HFFc6 (cell line): ENCODE measurements at regions not wholly inside any gene's neighbourhood (a gene's known extent, or its start where the extent isn't known, plus 50 kb on each side); places are given as distances from the start of the nearest gene placed in this dataset.

Experiments
- DNase-seq: peaks from one replicate; pipeline ENCODE4 v3.0.0-alpha.2; 2018
- H3K27ac Mint-ChIP-seq: 2 replicates; pipeline ENCODE4 v1.8.0; 2020; ENCODE audit warnings: mild to moderate bottlenecking, mixed read lengths
- H3K27me3 Mint-ChIP-seq: 2 replicates; pipeline ENCODE4 v1.8.0; 2021; ENCODE audit warnings: mild to moderate bottlenecking, moderate library complexity, mixed read lengths; ENCODE audit not compliant: insufficient read depth
- H3K36me3 Mint-ChIP-seq: 2 replicates; pipeline ENCODE4 v1.8.0; 2021; ENCODE audit warnings: low read depth, mixed read lengths
- H3K4me1 Mint-ChIP-seq: 2 replicates; pipeline ENCODE4 v1.8.0; 2020; ENCODE audit warnings: low read depth, mixed read lengths
- H3K4me3 Mint-ChIP-seq: 2 replicates; pipeline ENCODE4 v1.8.0; 2020; ENCODE audit warnings: mild to moderate bottlenecking, moderate library complexity, mixed read lengths
- H3K9me3 Mint-ChIP-seq: 2 replicates; pipeline ENCODE4 v1.8.0; 2020; ENCODE audit warnings: mild to moderate bottlenecking, mixed read lengths
- TF ChIP-seq, protein P1 (sequence below): fragments of 200-600 bp; sonication (generic); IDR thresholded peaks from 2 replicates; pipeline ENCODE4 v1.5.0; 2021; ENCODE audit warnings: antibody characterized with exemption, mild to moderate bottlenecking

DNA sequence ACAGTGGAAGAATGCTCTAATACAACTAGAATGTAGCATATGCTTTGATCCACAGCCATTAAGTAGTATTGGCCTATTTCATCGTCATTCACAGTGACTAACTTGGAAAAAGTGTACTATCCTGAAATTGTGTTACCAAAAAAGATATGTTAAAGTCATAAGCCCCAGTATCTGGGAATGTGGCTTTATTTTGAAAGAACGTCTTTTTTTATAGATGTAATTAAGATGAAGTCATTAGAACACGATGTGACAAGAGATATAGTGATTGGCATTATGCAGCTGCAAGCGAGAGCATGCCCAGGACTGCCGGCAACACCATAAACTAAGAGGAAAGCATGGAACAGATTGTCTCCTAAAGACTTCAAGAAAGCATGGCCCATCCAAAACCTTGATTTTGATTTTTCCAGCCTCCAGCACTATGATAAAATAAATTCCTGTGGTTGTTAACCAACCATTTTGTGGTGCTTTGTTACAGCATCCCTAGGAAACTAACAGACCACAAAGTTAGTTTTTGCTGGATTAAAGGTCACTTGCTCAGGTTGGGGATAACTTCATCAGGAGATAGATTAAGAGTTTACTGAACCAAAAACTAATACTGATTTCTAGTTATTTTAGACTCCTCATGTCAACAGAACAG is 870.6 kb upstream of the LRRC4C start:
- Mint-ChIP-seq H3K9me3 (peaks cover 21% of the 10 kb centered on the region), H3K4me3 (no peak overlapping the region), H3K27ac (peak overlapping the region; percentile 77; the same call in 1 of the 2 replicates), H3K27me3 (no peaks in the 10 kb centered on the region; the same call in 1 of the 2 replicates), H3K4me1 (peaks cover 16% of the 10 kb centered on the region; the same call in 1 of the 2 replicates), H3K36me3 (peaks cover 11% of the 10 kb centered on the region; the same call in 1 of the 2 replicates)
- TF ChIP-seq, protein P1, sequence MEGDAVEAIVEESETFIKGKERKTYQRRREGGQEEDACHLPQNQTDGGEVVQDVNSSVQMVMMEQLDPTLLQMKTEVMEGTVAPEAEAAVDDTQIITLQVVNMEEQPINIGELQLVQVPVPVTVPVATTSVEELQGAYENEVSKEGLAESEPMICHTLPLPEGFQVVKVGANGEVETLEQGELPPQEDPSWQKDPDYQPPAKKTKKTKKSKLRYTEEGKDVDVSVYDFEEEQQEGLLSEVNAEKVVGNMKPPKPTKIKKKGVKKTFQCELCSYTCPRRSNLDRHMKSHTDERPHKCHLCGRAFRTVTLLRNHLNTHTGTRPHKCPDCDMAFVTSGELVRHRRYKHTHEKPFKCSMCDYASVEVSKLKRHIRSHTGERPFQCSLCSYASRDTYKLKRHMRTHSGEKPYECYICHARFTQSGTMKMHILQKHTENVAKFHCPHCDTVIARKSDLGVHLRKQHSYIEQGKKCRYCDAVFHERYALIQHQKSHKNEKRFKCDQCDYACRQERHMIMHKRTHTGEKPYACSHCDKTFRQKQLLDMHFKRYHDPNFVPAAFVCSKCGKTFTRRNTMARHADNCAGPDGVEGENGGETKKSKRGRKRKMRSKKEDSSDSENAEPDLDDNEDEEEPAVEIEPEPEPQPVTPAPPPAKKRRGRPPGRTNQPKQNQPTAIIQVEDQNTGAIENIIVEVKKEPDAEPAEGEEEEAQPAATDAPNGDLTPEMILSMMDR, result no peak
- DNase-seq, result peak; percentile 61

DNA sequence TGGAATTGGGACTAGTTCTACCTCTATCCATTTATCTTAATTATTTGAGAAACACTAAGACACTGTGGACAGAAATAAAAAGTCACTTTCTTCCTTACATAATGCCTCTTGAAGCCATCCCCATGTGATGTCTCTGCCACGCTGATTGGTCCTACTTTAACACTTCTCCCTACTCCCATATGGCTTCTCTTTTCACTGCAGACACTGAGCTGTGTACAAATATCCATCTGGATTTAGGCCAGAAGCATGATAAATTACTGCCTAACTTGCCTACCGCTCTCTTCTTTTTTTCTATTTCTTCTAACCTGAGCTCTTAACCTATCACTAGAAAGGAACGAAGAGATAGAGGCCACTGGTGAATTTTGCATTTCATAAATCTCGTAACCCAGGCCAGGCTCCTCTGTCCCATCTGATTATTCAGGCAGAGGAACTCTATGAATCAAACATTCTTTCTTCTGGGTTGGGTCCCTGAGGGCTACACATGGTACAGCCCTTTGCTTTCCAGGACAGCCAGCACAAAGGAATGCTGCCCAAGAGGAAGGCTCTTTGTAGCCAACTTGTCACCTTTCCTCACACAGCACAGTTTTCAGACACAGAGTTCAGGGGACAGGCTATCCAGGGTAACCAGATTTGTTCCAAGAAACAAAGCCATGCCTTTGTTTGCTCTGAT is 878.5 kb upstream of the LRRC4C start:
- peaks cover 8% of the 10 kb centered on the region for H3K36me3 Mint-ChIP-seq
- DNase-seq, result peak; percentile 61
- H3K4me3 Mint-ChIP-seq, result no peak overlapping the region
- peak overlapping the region; percentile 70; the same call in 1 of the 2 replicates for H3K27ac Mint-ChIP-seq
- peaks cover 22% of the 10 kb centered on the region for H3K9me3 Mint-ChIP-seq
- no peaks in the 10 kb centered on the region; the same call in 1 of the 2 replicates for H3K27me3 Mint-ChIP-seq
- TF ChIP-seq, protein P1, result no peak
- H3K4me1 Mint-ChIP-seq, result peaks cover 21% of the 10 kb centered on the region; the same call in 1 of the 2 replicates

DNA sequence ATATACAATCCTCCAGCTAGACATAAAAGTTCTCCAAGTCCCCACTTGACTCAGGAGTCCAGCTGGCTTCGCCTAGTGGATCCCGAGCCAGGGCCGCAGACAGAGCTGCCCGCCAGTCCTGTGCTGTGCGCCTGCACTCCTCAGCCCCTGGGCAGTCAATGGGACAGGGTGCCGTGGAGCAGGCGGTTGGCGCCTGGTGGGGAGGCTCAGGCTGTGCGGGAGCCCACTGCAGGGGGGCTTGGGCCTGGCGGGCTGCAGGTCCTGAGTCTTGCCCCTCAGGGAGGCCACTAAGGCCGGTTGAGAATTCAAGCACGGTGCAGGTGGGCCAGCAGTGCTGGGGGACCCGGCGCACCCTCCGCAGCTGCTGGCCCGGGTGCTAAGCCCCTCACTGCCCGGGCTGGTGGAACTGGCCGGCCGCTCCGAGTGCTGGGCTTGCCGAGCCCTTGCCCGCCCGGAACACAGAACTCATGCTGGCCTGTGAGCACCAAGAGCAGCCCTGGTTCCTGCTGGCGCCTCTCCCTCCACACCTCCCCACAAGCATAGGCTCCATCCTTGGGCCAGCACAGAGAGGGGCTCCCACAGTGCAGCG is 884.8 kb upstream of the LRRC4C start:
- TF ChIP-seq, protein P1, result no peak

DNA sequence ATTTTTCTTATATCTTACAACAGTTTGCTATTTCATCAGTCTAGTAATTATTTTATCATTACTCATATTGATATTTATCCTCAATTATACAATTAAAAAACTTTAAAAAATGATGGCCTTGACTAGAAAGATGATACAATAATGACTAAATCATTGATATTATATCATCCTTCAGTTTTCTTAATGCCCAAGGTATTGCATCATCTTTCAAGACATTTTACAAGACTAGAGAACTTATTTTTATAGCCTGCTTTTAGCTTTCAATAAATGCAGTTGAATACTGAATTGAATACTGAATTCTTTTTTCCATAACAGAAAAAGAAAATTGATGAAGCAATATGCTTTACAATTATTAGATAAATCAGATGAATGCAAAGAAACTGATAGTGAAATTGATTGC is 886.5 kb upstream of the LRRC4C start:
- TF ChIP-seq, protein P1, result no peak
- DNase-seq, result no peak
- H3K36me3 Mint-ChIP-seq, result peaks cover 7% of the 10 kb centered on the region
- no peak overlapping the region for H3K27ac Mint-ChIP-seq
- no peaks in the 10 kb centered on the region for H3K4me1 Mint-ChIP-seq
- H3K27me3 Mint-ChIP-seq, result peaks cover 1% of the 10 kb centered on the region; the same call in 1 of the 2 replicates
- peaks cover 10% of the 10 kb centered on the region for H3K9me3 Mint-ChIP-seq
- H3K4me3 Mint-ChIP-seq, result no peak overlapping the region

More for the DNA sequence above, 884.8 kb upstream of the LRRC4C start:
- Mint-ChIP-seq H3K4me3 (no peak overlapping the region), H3K27ac (no peak overlapping the region), H3K4me1 (no peaks in the 10 kb centered on the region; the same call in 1 of the 2 replicates), H3K9me3 (peaks cover 15% of the 10 kb centered on the region), H3K36me3 (peaks cover 7% of the 10 kb centered on the region), H3K27me3 (peaks cover 1% of the 10 kb centered on the region; the same call in 1 of the 2 replicates)
- no peak for DNase-seq

DNA sequence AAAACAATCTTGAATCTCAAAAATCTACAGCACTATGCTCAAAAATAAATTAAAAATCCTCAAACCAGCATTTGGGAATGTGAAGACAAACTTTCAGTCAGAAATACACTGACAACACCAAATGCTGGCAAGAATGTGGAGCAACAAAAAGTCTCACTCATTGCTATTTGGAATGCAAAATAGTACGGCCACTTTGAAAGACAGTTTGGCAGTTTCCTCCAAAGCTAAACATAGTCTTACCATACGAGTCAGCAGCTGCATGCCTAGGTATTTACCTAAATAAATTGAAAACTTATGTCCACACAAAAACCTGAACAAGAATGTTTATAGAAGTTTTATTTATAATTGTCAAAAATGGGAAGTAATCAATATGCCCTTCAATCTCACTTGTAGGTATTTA is 904.2 kb upstream of the LRRC4C start:
- Mint-ChIP-seq H3K27ac (no peak overlapping the region), H3K9me3 (peaks cover 17% of the 10 kb centered on the region), H3K4me3 (no peak overlapping the region), H3K4me1 (no peaks in the 10 kb centered on the region), H3K36me3 (no peaks in the 10 kb centered on the region), H3K27me3 (peaks cover 2% of the 10 kb centered on the region; the same call in 1 of the 2 replicates)
- DNase-seq, result no peak
- TF ChIP-seq, protein P1, result no peak
